ENCODE measurements at regions not wholly inside any gene's neighbourhood (a gene's known extent, or its start where the extent isn't known, plus 50 kb on each side); places are given as distances from the start of the nearest gene placed in this dataset.

DNA sequence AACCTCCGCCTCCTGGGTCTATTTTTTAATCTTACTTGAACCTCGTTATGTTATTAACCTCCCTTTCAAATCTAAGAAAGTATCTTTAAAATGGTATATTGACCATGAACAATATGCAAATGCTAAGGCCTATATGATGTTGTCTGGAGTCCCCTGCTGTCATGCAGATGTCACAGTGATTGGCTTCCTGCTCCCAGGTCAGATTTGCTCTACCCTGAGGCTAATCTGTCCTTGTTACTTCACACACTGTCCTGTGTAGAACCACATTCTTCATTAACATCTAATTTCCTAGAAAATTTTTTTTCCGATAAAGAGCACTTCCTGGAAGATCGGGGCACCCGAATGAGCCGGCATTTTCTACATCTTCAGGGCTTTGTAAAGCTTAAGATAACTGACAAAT is 306.6 kb downstream of the MRPL39 start:
- no peak for TF ChIP-seq RAD21 (IDR thresholded peaks at IDR 0.05; ENCODE audit: low read depth)
- TF ChIP-seq EP300 (IDR thresholded peaks at IDR 0.05; ENCODE audit: borderline replicate concordance), result no peak
- TF ChIP-seq, protein P1, sequence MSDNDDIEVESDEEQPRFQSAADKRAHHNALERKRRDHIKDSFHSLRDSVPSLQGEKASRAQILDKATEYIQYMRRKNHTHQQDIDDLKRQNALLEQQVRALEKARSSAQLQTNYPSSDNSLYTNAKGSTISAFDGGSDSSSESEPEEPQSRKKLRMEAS (IDR thresholded peaks at IDR 0.05), result no peak
- no peak for TF ChIP-seq EGR1 (IDR thresholded peaks at IDR 0.05)
- TF ChIP-seq CREB1 (IDR thresholded peaks at IDR 0.05; ENCODE audit: low read depth), result no peak
- TF ChIP-seq CEBPB (IDR thresholded peaks at IDR 0.05), result no peak
- no peak for TF ChIP-seq ZBTB7A (IDR thresholded peaks at IDR 0.05; ENCODE audit: low read depth)
- TF ChIP-seq NFIC (IDR thresholded peaks at IDR 0.05), result no peak
- no peak for TF ChIP-seq TEAD4 (IDR thresholded peaks at IDR 0.05)
- TF ChIP-seq YY1 (IDR thresholded peaks at IDR 0.05; ENCODE audit: low read depth), result no peak
- no peak for TF ChIP-seq FOXM1 (IDR thresholded peaks at IDR 0.05; ENCODE audit: borderline replicate concordance, low read depth)
- no peak for TF ChIP-seq TCF12 (IDR thresholded peaks at IDR 0.05; ENCODE audit: low read depth)
- TF ChIP-seq, protein P2, sequence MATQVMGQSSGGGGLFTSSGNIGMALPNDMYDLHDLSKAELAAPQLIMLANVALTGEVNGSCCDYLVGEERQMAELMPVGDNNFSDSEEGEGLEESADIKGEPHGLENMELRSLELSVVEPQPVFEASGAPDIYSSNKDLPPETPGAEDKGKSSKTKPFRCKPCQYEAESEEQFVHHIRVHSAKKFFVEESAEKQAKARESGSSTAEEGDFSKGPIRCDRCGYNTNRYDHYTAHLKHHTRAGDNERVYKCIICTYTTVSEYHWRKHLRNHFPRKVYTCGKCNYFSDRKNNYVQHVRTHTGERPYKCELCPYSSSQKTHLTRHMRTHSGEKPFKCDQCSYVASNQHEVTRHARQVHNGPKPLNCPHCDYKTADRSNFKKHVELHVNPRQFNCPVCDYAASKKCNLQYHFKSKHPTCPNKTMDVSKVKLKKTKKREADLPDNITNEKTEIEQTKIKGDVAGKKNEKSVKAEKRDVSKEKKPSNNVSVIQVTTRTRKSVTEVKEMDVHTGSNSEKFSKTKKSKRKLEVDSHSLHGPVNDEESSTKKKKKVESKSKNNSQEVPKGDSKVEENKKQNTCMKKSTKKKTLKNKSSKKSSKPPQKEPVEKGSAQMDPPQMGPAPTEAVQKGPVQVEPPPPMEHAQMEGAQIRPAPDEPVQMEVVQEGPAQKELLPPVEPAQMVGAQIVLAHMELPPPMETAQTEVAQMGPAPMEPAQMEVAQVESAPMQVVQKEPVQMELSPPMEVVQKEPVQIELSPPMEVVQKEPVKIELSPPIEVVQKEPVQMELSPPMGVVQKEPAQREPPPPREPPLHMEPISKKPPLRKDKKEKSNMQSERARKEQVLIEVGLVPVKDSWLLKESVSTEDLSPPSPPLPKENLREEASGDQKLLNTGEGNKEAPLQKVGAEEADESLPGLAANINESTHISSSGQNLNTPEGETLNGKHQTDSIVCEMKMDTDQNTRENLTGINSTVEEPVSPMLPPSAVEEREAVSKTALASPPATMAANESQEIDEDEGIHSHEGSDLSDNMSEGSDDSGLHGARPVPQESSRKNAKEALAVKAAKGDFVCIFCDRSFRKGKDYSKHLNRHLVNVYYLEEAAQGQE (IDR thresholded peaks at IDR 0.05; ENCODE audit: low read depth), result no peak
- no peak for TF ChIP-seq TAF1 (IDR thresholded peaks at IDR 0.05; ENCODE audit: low read depth)

DNA sequence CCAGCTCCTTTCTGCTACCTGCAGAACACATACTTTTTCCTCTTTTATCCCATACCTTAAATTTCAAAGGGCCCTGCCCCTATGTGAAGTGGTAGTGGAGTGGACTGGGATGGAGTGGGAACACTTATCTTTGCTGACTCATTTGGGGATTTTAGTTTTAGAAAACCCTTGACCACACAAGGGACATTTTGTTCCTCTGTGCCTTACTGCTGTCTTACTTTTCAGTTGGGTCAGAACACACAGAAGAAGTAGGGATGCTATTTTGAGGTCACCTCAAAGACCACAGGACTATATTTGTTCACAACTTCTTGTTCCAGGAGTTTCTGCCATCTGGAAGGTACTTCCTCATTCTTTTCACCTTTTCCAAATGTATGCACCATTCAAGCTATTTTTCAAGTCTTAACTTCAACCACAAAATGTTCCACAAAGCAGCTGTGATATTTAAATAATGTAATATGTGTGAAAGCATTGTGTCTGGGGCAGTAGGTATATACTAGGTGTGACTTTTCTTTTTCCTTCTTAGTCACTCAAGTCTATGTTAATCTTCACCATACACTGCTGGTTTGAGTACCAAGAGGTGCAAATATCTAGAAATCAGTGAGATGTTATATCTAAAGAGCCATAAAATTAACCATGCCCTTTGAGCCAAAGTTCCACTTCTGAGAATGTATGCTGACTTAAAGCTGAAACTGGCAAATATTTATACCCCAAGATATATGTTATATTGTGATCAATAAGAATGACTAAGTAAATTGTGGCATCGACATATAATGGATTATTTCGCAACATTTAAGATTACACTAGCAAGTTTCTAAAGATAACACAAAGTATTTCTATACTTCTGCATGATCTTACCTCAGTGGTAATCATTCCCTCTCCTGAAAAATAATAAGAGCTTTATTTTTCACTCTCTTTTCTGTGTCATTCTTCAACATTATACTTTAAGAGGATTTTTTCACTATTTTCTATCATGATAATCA is 308.5 kb downstream of the MRPL39 start:
- no peak for TF ChIP-seq CEBPB (IDR thresholded peaks at IDR 0.05)
- no peak for TF ChIP-seq TCF12 (IDR thresholded peaks at IDR 0.05; ENCODE audit: low read depth)
- TF ChIP-seq TEAD4 (IDR thresholded peaks at IDR 0.05), result no peak
- TF ChIP-seq, protein P3, sequence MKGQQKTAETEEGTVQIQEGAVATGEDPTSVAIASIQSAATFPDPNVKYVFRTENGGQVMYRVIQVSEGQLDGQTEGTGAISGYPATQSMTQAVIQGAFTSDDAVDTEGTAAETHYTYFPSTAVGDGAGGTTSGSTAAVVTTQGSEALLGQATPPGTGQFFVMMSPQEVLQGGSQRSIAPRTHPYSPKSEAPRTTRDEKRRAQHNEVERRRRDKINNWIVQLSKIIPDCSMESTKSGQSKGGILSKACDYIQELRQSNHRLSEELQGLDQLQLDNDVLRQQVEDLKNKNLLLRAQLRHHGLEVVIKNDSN (IDR thresholded peaks at IDR 0.05), result no peak
- no peak for TF ChIP-seq CREB1 (IDR thresholded peaks at IDR 0.05; ENCODE audit: low read depth)
- no peak for TF ChIP-seq NFIC (IDR thresholded peaks at IDR 0.05)
- TF ChIP-seq, protein P1 (IDR thresholded peaks at IDR 0.05), result no peak
- TF ChIP-seq EGR1 (IDR thresholded peaks at IDR 0.05), result no peak
- no peak for TF ChIP-seq FOXM1 (IDR thresholded peaks at IDR 0.05; ENCODE audit: borderline replicate concordance, low read depth)
- no peak for TF ChIP-seq TAF1 (IDR thresholded peaks at IDR 0.05; ENCODE audit: low read depth)
- no peak for TF ChIP-seq RAD21 (IDR thresholded peaks at IDR 0.05; ENCODE audit: low read depth)
- TF ChIP-seq, protein P2 (IDR thresholded peaks at IDR 0.05; ENCODE audit: low read depth), result no peak
- no peak for TF ChIP-seq ZBTB7A (IDR thresholded peaks at IDR 0.05; ENCODE audit: low read depth)
- TF ChIP-seq YY1 (IDR thresholded peaks at IDR 0.05; ENCODE audit: low read depth), result no peak
- TF ChIP-seq EP300 (IDR thresholded peaks at IDR 0.05; ENCODE audit: borderline replicate concordance), result no peak

DNA sequence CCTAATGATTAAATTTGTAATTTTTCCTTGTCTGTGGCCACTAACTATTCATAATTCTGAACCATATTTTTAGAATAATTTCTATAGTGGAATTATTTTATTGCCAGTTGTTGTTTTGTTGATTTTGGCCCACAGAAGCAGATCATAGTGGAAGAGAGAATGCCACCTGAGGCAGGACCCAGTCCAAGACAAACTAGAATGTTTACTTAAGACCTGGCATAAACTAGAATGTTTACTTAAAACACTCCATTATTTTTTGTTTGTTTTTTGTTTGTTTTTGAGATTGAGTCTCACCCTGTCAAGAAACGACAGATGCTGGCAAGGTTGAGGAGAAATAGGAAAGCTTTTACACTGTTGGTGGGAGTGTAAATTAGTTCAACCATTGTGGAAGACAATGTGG is 310.2 kb downstream of the MRPL39 start:
- no peak for TF ChIP-seq TCF12 (IDR thresholded peaks at IDR 0.05; ENCODE audit: low read depth)
- no peak for TF ChIP-seq CREB1 (IDR thresholded peaks at IDR 0.05; ENCODE audit: low read depth)
- TF ChIP-seq EGR1 (IDR thresholded peaks at IDR 0.05), result no peak

DNA sequence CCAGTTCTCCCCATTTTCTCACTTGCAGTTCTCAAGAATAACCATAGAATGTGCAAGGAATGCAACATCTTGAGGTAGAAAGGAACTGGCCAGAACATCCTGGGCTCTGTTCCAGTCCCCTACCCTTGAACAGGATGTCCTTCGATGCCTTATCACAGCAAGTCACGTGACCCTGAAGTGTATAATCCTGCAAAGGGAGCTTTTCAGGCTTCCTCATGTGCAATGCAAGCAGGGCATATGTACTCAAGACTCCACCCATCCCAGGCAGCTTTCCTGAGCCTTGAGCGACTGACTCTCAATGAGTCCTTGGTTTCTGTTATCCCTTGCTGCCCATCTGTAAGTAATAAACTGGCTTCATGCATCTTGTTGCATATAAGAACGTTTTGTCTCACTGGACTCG is 311.0 kb downstream of the MRPL39 start:
- TF ChIP-seq YY1 (IDR thresholded peaks at IDR 0.05; ENCODE audit: low read depth) (no peak), TEAD4 (IDR thresholded peaks at IDR 0.05) (no peak), CEBPB (IDR thresholded peaks at IDR 0.05) (no peak), TAF1 (IDR thresholded peaks at IDR 0.05; ENCODE audit: low read depth) (no peak), NFIC (IDR thresholded peaks at IDR 0.05) (no peak), FOXM1 (IDR thresholded peaks at IDR 0.05; ENCODE audit: borderline replicate concordance, low read depth) (no peak), ZBTB7A (IDR thresholded peaks at IDR 0.05; ENCODE audit: low read depth) (no peak), EP300 (IDR thresholded peaks at IDR 0.05; ENCODE audit: borderline replicate concordance) (no peak), CREB1 (IDR thresholded peaks at IDR 0.05; ENCODE audit: low read depth) (no peak), EGR1 (IDR thresholded peaks at IDR 0.05) (no peak), TCF12 (IDR thresholded peaks at IDR 0.05; ENCODE audit: low read depth) (no peak)
- TF ChIP-seq, protein P2 (IDR thresholded peaks at IDR 0.05; ENCODE audit: low read depth), result no peak
- TF ChIP-seq, protein P3 (IDR thresholded peaks at IDR 0.05), result no peak
